NB4 (cell line): ENCODE measurements at regions not wholly inside any gene's neighbourhood (a gene's known extent, or its start where the extent isn't known, plus 50 kb on each side); places are given as distances from the start of the nearest gene placed in this dataset.

ENCODE experiments used
- DNase-seq: peaks from one replicate; pipeline ENCODE4 v3.0.0; 2010; ENCODE audit warnings: low read depth
- H3K4me3 ChIP-seq: one replicate; pipeline ENCODE4 v1.5.1; 2011; ENCODE audit warnings: mild to moderate bottlenecking, low read depth, low read length, moderate library complexity
- CTCF ChIP-seq: IDR thresholded peaks from one replicate; pipeline ENCODE4 v1.5.1; 2012; ENCODE audit warnings: low read depth, low read length
- MAX ChIP-seq: IDR thresholded peaks from 2 replicates; pipeline ENCODE4 v1.6.1; 2011; ENCODE audit warnings: low read depth, low read length
- MYC ChIP-seq: IDR thresholded peaks from 2 replicates; pipeline ENCODE4 v1.6.1; 2011; ENCODE audit warnings: low read depth, low read length
- POLR2A ChIP-seq: IDR thresholded peaks from 2 replicates; pipeline ENCODE4 v1.6.1; 2011; ENCODE audit warnings: mild to moderate bottlenecking; ENCODE audit not compliant: insufficient read length; ENCODE audit errors: extremely low read depth

GRCh38 chr11:45093761-45094455, 52.5 kb upstream of the PRDM11 start:
- no peak for DNase-seq
- no peak for TF ChIP-seq CTCF
- no peak for TF ChIP-seq MYC
- no peak for TF ChIP-seq POLR2A
- no peak for TF ChIP-seq MAX
- H3K4me3 ChIP-seq: peak overlapping the region; percentile 46

GRCh38 chr11:45094958-45095690, 51.3 kb upstream of the PRDM11 start:
- no peak for DNase-seq
- TF ChIP-seq MAX: no peak
- no peak for TF ChIP-seq CTCF
- no peak for TF ChIP-seq MYC
- TF ChIP-seq POLR2A: no peak
- H3K4me3 ChIP-seq: no peak overlapping the region

GRCh38 chr11:45095691-45096010, 50.8 kb upstream of the PRDM11 start:
- TF ChIP-seq POLR2A: no peak
- no peak for TF ChIP-seq MAX
- TF ChIP-seq CTCF: no peak
- no peak for TF ChIP-seq MYC
- DNase-seq: no peak
- H3K4me3 ChIP-seq: no peak overlapping the region

GRCh38 chr11:45096636-45097035, 49.8 kb upstream of the PRDM11 start:
- DNase-seq: no peak
- no peak for TF ChIP-seq POLR2A
- no peak for TF ChIP-seq MYC
- TF ChIP-seq CTCF: no peak
- no peak for TF ChIP-seq MAX
- no peak overlapping the region for H3K4me3 ChIP-seq
